Loucy (cell line): ENCODE measurements at regions not wholly inside any gene's neighbourhood (a gene's known extent, or its start where the extent isn't known, plus 50 kb on each side); places are given as distances from the start of the nearest gene placed in this dataset.

ENCODE experiments used
- H2AFZ ChIP-seq: fragments of 200-600 bp; sonication (generic); 2 replicates; pipeline ENCODE4 v1.6.0; 2016; ENCODE audit warnings: antibody characterized with exemption, mild to moderate bottlenecking, low read length, moderate library complexity
- H3F3A ChIP-seq: fragments of 200-600 bp; 2 replicates; pipeline ENCODE4 v1.6.0; 2016; ENCODE audit warnings: antibody characterized with exemption, low read depth, mild to moderate bottlenecking
- H3K27me3 ChIP-seq: fragments of 200-600 bp; sonication (generic); 2 replicates; pipeline ENCODE4 v1.6.1; 2014; ENCODE audit warnings: low read length, mild to moderate bottlenecking; ENCODE audit not compliant: insufficient read depth, poor library complexity, severe bottlenecking
- H3K36me3 ChIP-seq: fragments of 200-600 bp; sonication (generic); 2 replicates; pipeline ENCODE4 v1.6.1; 2016; ENCODE audit warnings: low read length; ENCODE audit not compliant: insufficient read depth
- H3K4me1 ChIP-seq: fragments of 200-600 bp; sonication (generic); 2 replicates; pipeline ENCODE4 v1.5.1; 2014; ENCODE audit warnings: low read length, mild to moderate bottlenecking; ENCODE audit not compliant: insufficient read depth, poor library complexity, severe bottlenecking
- H3K4me2 ChIP-seq: fragments of 200-600 bp; sonication (generic); 2 replicates; pipeline ENCODE4 v1.6.0; 2014; ENCODE audit warnings: antibody characterized with exemption, low read length, low read depth, mild to moderate bottlenecking; ENCODE audit not compliant: poor library complexity, severe bottlenecking
- H3K4me3 ChIP-seq: fragments of 200-600 bp; sonication (generic); 2 replicates; pipeline ENCODE4 v1.5.1; 2014; ENCODE audit warnings: low read length, mild to moderate bottlenecking, mixed read lengths; ENCODE audit not compliant: poor library complexity, severe bottlenecking
- H3K79me2 ChIP-seq: fragments of 200-600 bp; sonication (generic); 2 replicates; pipeline ENCODE4 v1.6.1; 2014; ENCODE audit warnings: low read length; ENCODE audit not compliant: insufficient read depth
- H3K9ac ChIP-seq: fragments of 200-600 bp; sonication (generic); 2 replicates; pipeline ENCODE4 v1.6.0; 2014; ENCODE audit warnings: mild to moderate bottlenecking, low read depth, low read length, moderate library complexity; ENCODE audit not compliant: poor library complexity, severe bottlenecking
- H3K9me2 ChIP-seq: fragments of 200-600 bp; sonication (generic); replicated peaks from 2 replicates; pipeline ENCODE4 v1.6.1; 2016; ENCODE audit warnings: low read depth, low read length, mixed read lengths
- H3K9me3 ChIP-seq: fragments of 200-600 bp; sonication (generic); 2 replicates; pipeline ENCODE4 v1.6.1; 2014; ENCODE audit warnings: mild to moderate bottlenecking, antibody characterized with exemption, low read length, low read depth; ENCODE audit not compliant: insufficient read depth
- H4K20me1 ChIP-seq: fragments of 200-600 bp; sonication (generic); 2 replicates; pipeline ENCODE4 v1.6.0; 2014; ENCODE audit warnings: antibody characterized with exemption, low read length, mild to moderate bottlenecking; ENCODE audit not compliant: insufficient read depth, poor library complexity, severe bottlenecking
- EZH2phosphoT487 ChIP-seq: fragments of 200-600 bp; IDR thresholded peaks from 2 replicates; pipeline ENCODE4 v1.6.1; 2018; ENCODE audit warnings: antibody characterized with exemption, mild to moderate bottlenecking, moderate library complexity, borderline replicate concordance
- TF ChIP-seq, protein P1 (sequence below): fragments of 200-600 bp; sonication (generic); conservative IDR thresholded peaks from 2 replicates; pipeline ENCODE4 v1.5.1; 2014; ENCODE audit warnings: mild to moderate bottlenecking, antibody characterized with exemption, low read length

DNA sequence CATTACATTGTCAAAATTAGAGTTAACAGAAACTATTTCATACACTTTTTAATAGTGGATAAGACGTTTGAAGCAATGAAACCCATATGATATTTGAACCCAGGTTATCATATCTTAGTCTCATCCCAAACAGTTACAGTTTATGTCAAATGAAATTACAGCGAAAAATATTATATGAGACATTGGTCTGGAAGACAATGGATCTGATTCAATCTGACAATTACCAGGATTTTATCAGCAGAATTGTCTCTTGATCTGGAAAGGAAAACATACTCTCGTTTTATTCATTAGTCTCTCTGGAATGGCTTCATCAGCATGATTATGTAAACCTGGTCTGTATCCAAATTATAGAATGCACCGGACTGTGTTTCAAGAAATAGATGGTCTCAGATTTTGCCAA, 818.6 kb downstream of the NCAM2 start:
- no peaks in the 10 kb centered on the region for H3K36me3 ChIP-seq
- no peaks in the 10 kb centered on the region for H3K9me3 ChIP-seq
- H3K9me2 ChIP-seq: no peaks in the 10 kb centered on the region
- H3K4me2 ChIP-seq: no peak overlapping the region
- H3K4me3 ChIP-seq: no peak overlapping the region
- H3K27me3 ChIP-seq: no peaks in the 10 kb centered on the region
- H3K9ac ChIP-seq: no peak overlapping the region
- no peaks in the 10 kb centered on the region for H4K20me1 ChIP-seq
- no peaks in the 10 kb centered on the region for H3F3A ChIP-seq
- no peak overlapping the region for H2AFZ ChIP-seq
- no peaks in the 10 kb centered on the region for H3K79me2 ChIP-seq
- H3K4me1 ChIP-seq: no peaks in the 10 kb centered on the region
- TF ChIP-seq EZH2phosphoT487: no peak

DNA sequence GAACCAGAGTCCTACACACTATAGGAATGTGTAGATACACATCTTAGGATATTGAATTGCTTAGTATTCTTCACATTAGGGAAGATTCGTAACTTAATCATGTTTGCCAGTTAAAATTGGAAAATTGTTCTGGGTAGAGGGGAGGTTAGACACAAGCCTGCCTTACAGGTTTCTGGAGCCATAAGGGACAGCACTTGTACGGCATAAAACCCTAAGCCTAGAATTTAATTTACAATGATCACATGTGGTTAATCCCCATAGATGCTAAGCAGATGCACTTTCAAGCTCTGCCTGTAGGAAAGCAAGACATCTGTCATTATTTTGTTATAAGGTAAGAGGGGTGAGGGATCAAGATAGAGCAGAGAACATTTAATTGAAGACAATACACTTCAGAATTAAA, 820.7 kb downstream of the NCAM2 start:
- Histone ChIP-seq H3K27me3 (no peaks in the 10 kb centered on the region), H3K9me3 (no peaks in the 10 kb centered on the region), H3K4me1 (no peaks in the 10 kb centered on the region), H3K4me3 (no peak overlapping the region), H3K36me3 (no peaks in the 10 kb centered on the region), H2AFZ (no peak overlapping the region), H3K79me2 (no peaks in the 10 kb centered on the region), H3K9ac (no peak overlapping the region), H3F3A (no peaks in the 10 kb centered on the region), H3K4me2 (no peak overlapping the region), H4K20me1 (no peaks in the 10 kb centered on the region), H3K9me2 (no peaks in the 10 kb centered on the region)
- TF ChIP-seq, protein P1, sequence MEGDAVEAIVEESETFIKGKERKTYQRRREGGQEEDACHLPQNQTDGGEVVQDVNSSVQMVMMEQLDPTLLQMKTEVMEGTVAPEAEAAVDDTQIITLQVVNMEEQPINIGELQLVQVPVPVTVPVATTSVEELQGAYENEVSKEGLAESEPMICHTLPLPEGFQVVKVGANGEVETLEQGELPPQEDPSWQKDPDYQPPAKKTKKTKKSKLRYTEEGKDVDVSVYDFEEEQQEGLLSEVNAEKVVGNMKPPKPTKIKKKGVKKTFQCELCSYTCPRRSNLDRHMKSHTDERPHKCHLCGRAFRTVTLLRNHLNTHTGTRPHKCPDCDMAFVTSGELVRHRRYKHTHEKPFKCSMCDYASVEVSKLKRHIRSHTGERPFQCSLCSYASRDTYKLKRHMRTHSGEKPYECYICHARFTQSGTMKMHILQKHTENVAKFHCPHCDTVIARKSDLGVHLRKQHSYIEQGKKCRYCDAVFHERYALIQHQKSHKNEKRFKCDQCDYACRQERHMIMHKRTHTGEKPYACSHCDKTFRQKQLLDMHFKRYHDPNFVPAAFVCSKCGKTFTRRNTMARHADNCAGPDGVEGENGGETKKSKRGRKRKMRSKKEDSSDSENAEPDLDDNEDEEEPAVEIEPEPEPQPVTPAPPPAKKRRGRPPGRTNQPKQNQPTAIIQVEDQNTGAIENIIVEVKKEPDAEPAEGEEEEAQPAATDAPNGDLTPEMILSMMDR: no peak
- TF ChIP-seq EZH2phosphoT487: no peak

DNA sequence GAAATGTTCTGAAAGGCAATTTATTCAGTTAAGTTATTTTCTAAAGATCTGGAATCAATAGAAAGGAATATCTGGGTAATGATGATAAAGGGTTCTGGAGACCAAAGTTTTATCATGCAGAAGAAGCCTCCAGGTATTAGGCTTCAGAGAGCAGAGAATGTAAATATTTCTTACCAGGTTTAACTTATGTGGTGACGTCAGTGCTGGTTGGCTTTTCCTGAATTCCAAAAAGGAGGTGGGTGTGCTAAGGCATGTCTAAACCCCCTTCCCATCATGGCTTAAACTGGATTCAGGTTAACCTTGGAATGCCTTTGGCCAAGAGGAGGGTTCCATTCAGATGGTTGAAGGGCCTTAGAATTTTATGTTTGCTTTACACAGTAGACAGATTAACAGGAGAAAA, 829.9 kb downstream of the NCAM2 start:
- no peaks in the 10 kb centered on the region for H3K4me1 ChIP-seq
- H3K9ac ChIP-seq: no peak overlapping the region
- H3K9me3 ChIP-seq: no peaks in the 10 kb centered on the region
- H3K4me2 ChIP-seq: no peak overlapping the region
- H2AFZ ChIP-seq: no peak overlapping the region
- H3K27me3 ChIP-seq: no peaks in the 10 kb centered on the region
- H3K79me2 ChIP-seq: no peaks in the 10 kb centered on the region
- no peak overlapping the region for H3K4me3 ChIP-seq
- no peaks in the 10 kb centered on the region for H4K20me1 ChIP-seq
- H3K36me3 ChIP-seq: no peaks in the 10 kb centered on the region
- no peaks in the 10 kb centered on the region for H3F3A ChIP-seq
- H3K9me2 ChIP-seq: no peaks in the 10 kb centered on the region
- TF ChIP-seq, protein P1: no peak
- no peak for TF ChIP-seq EZH2phosphoT487

DNA sequence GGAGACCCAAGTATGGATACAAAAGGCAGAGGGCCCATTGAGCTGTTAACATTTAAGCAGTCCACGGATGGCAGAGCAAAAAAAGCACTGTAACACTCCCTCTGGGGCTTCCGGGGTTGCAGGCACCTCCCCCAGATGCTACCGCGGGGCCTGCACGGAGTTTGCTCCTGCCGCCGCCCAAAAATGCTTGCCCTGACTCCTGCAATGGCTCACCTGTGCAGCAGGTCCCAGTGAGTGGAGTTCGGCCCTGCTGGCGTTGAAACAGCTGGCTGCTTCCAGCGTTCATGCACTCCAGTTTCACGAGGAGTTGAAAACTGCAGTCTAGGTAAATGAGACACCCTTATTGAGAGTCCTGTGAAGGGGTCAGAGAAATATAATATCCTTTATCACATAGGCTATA, 832.8 kb downstream of the NCAM2 start:
- H3K36me3 ChIP-seq: no peaks in the 10 kb centered on the region
- H3K9ac ChIP-seq: no peak overlapping the region
- H3K4me2 ChIP-seq: no peak overlapping the region
- H3K4me1 ChIP-seq: no peaks in the 10 kb centered on the region
- H3K4me3 ChIP-seq: no peak overlapping the region
- H3K79me2 ChIP-seq: no peaks in the 10 kb centered on the region
- H4K20me1 ChIP-seq: no peaks in the 10 kb centered on the region
- TF ChIP-seq, protein P1: no peak
- no peak for TF ChIP-seq EZH2phosphoT487
- no peak overlapping the region for H2AFZ ChIP-seq
- H3K9me3 ChIP-seq: no peaks in the 10 kb centered on the region
- H3F3A ChIP-seq: no peaks in the 10 kb centered on the region
- H3K27me3 ChIP-seq: no peaks in the 10 kb centered on the region
- no peaks in the 10 kb centered on the region for H3K9me2 ChIP-seq
